Epithelial cell of prostate (primary cell): ENCODE measurements at regions not wholly inside any gene's neighbourhood (a gene's known extent, or its start where the extent isn't known, plus 50 kb on each side); places are given as distances from the start of the nearest gene placed in this dataset.
"Not testable (repeated sequence)": the region's sequence is repeated elsewhere in the genome, so short reads cannot be mapped to it uniquely, and the experiment has no call there.

ENCODE experiments used
- DNase-seq: peaks from one replicate; pipeline ENCODE4 v3.0.0-alpha.2; 2011; ENCODE audit warnings: low read depth, low spot score
- H3K27ac ChIP-seq: fragments of 450-650 bp; 2 replicates; pipeline ENCODE4 v1.5.1; 2017; ENCODE audit warnings: mild to moderate bottlenecking

DNA sequence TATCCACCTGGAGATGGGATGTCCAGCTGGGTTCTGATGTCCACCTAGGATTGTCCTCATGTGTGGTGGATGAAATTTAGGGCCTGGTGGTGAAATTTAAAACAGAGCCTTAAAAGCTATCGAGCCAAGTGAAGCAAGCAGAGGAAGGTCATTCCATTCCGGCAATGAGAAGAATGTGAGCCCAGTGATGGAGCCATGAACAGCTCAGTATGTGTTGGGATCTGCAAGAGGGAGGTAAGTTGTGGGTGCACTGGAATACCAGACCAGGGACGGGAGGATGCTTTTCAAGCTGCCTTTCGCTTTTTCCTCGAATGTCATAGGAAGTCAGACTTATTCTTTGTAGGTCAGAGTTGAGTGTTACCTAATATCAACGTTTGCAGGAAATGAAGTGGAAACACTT, 80.6 kb upstream of the THOC3 start:
- not testable (repeated sequence) for H3K27ac ChIP-seq, DNase-seq

GRCh38 chr5:176060472-176061268, 92.6 kb upstream of the THOC3 start:
- not testable (repeated sequence) for H3K27ac ChIP-seq, DNase-seq

- DNase-seq, H3K27ac ChIP-seq: not testable (repeated sequence)
Observed at GRCh38 chr5:176061269-176061622, 93.1 kb upstream of the THOC3 start.

- not testable (repeated sequence) for H3K27ac ChIP-seq, DNase-seq
Observed at GRCh38 chr5:176061660-176062059, 93.5 kb upstream of the THOC3 start.

DNA sequence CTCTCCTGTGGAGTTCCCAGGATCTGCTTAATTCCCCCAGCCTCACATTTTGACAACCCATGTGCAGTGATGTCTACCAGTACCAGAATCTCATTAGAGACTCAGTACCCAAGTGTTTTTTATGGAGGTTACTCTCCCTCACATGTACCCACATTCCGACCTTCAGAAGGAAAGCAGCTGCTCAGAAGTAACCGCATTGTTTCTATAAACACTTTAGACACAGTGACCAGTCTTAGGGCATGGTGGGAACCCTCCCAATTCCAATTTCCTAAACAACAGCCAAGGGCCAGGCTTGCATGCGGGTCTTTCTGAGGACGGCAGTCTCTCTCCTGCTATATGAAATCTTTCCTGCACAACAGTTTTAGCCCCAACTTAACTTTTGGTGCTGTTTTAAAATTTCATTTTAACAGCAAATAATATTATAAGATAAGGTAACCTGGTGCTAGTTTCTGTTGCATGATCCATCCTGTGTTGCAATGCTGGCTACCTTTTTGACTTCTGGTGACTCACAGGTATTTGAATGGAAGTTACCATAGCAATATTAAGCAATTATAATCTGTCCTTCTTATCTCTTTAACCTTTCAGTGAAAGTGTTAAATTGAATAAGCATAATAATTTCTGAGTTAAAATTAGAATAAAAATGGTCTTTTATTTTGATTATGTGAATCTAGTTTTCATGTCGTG, 98.3 kb upstream of the THOC3 start:
- DNase-seq, H3K27ac ChIP-seq: not testable (repeated sequence)

DNA sequence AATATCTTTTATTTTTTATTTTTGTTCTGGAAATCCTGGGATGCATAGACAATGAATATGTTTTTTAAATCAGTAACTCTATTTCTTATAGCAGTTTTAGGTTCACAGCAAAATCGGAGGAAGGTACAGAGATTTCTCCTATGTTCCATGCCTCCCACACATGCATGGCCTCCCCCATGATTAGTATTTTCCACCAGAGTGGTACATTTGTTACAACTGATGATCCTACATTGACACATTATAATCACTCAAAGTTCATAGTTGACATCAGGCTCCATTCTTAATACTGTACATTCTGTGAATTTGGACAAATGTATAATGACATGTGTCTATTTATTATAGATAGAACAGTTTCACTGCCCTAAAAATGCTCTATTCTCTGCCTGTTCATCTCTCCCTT, 99.0 kb upstream of the THOC3 start:
- DNase-seq, H3K27ac ChIP-seq: not testable (repeated sequence)

DNA sequence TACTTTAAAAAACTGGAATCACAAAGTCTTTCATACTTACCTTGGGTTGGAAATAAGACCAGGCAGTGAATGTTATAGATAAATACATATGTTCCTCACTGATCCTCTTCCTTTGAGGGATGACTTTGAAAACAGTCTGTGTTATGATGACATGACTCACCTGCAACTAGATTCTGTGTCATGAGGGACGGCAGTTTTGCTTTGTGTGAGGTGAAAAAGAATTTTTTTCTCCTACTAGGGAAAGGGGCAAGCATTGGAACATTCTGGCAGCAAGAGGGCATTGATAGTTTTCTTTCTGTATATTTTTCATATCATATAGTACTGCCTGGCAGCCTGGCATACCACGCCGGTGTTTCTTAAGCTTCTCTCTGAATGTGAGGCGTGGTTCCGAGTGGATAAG, 99.8 kb upstream of the THOC3 start:
- DNase-seq, H3K27ac ChIP-seq: not testable (repeated sequence)

- H3K27ac ChIP-seq, DNase-seq: not testable (repeated sequence)
Observed at GRCh38 chr5:176073996-176074571, 106.0 kb upstream of the THOC3 start.

DNA sequence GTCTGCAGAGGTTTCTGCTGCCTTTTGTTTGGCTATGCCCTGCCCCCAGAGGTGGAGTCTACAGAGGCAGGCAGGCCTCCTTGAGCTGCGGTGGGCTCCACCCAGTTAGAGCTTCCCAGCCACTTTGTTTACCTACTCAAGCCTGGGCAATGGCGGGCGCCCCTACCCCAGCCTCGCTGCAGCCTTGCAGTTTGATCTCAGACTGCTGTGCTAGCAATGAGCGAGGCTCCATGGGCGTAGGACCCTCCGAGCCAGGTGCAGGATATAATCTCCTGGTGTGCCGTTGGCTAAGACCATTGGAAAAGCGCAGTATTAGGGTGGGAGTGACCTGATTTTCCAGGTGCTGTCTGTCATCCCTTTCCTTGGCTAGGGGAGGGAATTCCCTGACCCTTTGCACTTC, 115.6 kb upstream of the THOC3 start:
- H3K27ac ChIP-seq, DNase-seq: not testable (repeated sequence)

DNA sequence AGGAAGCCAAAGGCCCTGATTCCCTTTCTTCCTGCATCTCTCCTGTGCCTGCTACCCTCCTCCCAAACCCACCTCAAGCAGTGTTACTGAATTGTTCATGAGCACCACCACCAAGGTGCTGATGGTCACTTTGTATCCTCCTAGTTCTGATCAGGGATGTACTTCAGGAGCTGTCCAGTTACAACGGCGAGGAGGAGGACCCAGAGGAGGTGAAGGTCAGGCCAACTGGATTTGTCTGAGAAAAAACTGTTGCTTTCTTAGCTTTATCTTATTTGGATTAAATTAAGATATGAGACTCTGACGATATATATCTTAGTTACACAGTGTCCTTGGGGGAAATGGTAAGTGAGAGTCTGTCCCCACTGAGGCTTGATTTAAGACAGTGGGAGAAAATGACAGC, 135.0 kb upstream of the THOC3 start:
- DNase-seq, H3K27ac ChIP-seq: not testable (repeated sequence)

GRCh38 chr5:176112888-176113287, 125.3 kb upstream of the SIMC1 start:
- DNase-seq, H3K27ac ChIP-seq: not testable (repeated sequence)

DNA sequence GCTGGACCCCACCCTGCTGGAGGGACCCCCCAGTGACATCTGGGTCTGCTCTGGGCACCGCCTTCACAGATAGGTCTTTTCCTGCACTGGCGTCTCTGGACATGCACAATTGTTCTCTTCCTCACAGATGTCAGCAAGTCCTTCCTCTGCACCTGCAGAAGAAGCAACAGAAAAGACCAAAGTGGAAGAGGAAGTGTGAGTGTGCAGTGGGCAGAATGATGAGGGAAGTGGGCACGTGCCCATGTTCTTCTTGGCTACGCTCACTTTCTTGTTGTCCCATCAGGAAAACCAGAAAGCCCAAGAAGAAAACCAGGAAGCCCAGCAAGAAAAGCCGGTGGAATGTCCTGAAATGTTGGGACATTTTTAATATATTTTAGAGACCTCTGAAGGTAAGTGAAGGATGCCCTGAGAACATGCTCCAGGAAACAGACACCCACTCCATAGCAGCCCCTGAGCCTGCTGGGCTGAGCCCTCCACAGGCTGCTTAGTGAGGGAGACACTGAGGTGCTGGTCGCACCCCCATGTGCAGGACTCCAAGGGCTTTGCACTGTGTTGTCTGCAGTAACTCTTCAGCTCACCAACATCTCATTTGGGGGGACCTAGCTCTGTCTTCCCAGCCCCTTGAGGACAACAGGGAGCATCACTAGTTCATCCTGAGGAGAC, 124.4 kb upstream of the SIMC1 start:
- not testable (repeated sequence) for DNase-seq

DNA sequence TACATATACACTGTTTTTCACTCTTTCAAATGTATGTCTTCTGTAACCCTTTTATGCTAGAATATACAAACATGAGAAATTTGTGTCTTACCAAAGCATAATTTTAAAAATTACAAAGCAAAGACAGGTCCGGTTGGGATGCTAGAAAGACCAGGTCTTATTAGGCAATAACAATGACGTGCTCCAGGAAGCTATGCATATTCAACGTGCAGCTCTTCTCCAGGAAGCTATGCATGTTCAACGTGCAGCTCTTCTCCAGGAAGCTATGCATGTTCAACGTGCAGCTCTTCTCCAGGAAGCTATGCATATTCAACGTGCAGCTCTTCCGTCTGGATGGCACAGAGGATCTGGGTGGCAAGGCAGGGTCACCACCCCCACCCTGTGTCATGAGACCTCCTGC, 123.4 kb upstream of the SIMC1 start:
- not testable (repeated sequence) for H3K27ac ChIP-seq, DNase-seq

More for the DNA sequence above, 124.4 kb upstream of the SIMC1 start:
- H3K27ac ChIP-seq: not testable (repeated sequence)

DNA sequence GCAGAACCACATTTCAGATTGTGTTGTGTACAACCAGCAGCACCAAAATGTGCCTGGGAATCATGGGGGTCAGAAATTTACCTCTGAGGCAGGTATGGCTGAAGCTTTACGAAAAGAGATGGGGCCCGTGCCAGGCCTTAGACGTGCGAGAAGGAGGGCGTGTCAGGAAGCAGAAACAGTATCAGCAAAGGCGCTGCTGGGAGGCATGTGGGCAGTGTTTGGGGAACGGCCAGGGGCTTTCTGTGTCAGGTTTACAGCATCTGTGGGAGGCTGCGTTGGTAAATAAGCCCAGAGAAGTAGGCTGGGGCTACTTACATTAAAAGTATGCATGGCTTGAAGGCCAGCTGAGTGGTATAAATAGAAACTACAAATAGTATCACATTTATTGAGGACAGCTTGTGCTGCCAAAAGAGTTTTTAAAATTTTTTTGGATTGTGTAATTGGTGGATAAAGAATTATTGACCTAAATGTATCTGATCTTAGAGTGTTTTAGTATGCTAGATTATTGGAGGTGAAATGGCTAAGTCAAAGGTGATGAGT, 120.5 kb upstream of the SIMC1 start:
- not testable (repeated sequence) for DNase-seq, H3K27ac ChIP-seq

DNA sequence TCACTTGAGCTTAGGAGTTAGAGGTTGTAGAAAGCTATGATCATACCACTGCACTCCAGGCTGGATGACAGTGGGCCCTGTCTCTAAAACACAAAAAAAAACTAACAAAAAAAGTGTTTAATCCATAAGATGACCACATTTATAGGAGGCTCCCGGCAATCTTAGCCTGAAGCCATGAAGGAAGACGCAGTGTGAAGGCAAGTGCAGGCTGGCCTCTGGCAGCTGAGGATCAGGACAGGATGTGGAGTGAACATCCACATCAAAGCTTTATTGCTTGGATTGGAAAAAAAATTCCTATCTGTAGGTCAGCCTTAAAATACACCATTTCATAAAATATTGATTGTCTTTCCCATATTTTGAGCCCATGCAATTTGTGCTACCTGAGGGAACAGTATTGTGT, 115.9 kb upstream of the SIMC1 start:
- not testable (repeated sequence) for DNase-seq, H3K27ac ChIP-seq

DNA sequence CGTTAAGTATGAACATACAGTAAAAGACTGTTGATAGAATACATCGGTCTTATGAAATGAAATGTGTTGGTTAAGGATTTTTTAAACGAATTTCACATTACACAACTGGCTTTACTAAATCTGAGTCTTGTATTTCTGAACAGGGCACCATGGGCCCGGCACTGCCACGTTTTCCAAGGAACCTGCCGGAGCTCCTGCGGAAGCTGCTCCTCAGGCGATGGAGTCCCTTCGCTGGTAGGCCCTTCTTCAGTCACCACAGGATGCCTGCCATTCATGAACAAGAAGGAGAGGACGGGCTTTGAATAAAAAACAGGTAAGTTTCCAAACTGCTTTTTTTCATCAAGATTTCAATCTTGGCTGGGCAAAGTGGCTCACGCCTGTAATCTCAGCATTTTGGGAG, 114.1 kb upstream of the SIMC1 start:
- H3K27ac ChIP-seq, DNase-seq: not testable (repeated sequence)

- no peak for DNase-seq
Observed at GRCh38 chr5:176131771-176132170, 106.5 kb upstream of the SIMC1 start.

DNA sequence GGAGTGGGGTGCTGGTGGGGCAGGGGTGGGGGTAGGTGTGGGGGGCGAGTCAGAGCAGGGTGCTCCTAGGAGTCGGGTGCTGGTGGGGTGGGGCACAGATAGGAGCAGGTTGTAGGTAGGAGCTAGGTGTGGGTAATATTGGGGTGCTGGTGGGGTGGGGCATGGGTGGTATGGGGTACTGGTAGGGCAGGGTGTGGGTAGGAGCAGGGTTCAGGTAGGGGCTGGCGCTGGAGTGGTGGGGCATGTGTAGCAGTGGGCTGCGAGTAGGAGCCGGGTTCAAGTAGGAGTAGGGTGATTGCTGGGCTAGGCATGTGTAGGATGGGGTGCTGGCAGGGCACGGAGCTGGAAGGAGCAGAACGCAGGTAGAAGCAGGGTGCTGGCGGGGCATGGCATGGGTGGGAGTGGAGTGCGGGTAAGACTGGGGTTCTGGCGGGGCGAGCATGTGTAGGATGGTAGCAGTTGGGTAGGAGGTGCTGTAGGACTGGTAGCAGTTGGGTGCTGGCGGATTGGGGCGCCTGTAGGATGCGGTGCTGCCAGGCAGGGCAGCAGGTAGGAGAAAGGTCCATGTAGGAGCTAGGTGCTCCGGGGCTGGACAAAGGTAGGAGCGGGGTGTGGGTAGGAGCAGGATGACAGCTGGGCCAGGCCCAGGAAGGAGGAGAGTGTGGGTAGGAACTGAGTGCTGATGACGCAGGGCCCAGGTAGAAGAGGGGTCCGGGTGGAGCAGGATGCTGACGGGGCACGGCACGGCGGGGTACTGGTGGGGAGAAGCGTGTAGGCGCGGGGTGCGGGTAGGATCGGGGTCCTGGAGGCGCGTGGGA, 105.5 kb upstream of the SIMC1 start:
- H3K27ac ChIP-seq: no peak overlapping the region

More at GRCh38 chr5:176131771-176132170, 106.5 kb upstream of the SIMC1 start:
- no peak overlapping the region for H3K27ac ChIP-seq

GRCh38 chr5:176133289-176133870, 104.8 kb upstream of the SIMC1 start:
- no peak for DNase-seq

More for the DNA sequence above, 105.5 kb upstream of the SIMC1 start:
- DNase-seq: no peak

More at GRCh38 chr5:176133289-176133870, 104.8 kb upstream of the SIMC1 start:
- no peak overlapping the region for H3K27ac ChIP-seq
